Suprapubic skin (tissue), 4 donors: ENCODE measurements at regions not wholly inside any gene's neighbourhood (a gene's known extent, or its start where the extent isn't known, plus 50 kb on each side); places are given as distances from the start of the nearest gene placed in this dataset.

ENCODE experiments used
- POLR2A ChIP-seq, 2 donors: fragments of 450-650 bp; IDR thresholded peaks; one replicate each; pipeline ENCODE4 v1.6.1; 2017; ENCODE audit warnings: antibody characterized with exemption in 2 of 2, mild to moderate bottlenecking in 2 of 2, moderate library complexity in 2 of 2
- POLR2AphosphoS5 ChIP-seq, 3 donors: sonication (generic); formaldehyde crosslinking; IDR thresholded peaks; one replicate each; pipeline ENCODE4 v1.6.1; 2017; ENCODE audit warnings: antibody characterized with exemption in 3 of 3
- TF ChIP-seq, protein P1 (sequence below), 2 donors: fragments of 200-600 bp in 1 of 2; fragments of 450-650 bp in 1 of 2; sonication (generic) in 1 of 2; IDR thresholded peaks; one replicate each; pipeline ENCODE4 v1.5.1; 2016 to 2019; ENCODE audit warnings: antibody characterized with exemption in 2 of 2, mild to moderate bottlenecking in 1 of 2, moderate library complexity in 1 of 2

DNA sequence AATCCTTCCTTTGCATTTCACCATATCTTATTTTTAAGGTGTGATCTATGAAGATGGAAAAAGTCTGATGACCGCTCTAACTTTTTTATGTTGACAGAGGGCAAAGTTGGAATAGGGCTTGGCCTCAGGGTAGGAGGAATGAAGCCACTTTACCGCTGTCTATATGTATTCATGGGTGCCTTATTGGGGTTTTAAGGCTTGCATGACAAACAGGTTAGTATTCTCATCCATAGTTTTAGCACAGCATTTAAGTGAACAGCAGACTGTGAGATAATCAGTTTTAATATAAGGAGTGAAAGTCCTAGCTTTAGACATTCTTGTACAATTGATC is 81.7 kb upstream of the BMP2K start:
- TF ChIP-seq, protein P1, sequence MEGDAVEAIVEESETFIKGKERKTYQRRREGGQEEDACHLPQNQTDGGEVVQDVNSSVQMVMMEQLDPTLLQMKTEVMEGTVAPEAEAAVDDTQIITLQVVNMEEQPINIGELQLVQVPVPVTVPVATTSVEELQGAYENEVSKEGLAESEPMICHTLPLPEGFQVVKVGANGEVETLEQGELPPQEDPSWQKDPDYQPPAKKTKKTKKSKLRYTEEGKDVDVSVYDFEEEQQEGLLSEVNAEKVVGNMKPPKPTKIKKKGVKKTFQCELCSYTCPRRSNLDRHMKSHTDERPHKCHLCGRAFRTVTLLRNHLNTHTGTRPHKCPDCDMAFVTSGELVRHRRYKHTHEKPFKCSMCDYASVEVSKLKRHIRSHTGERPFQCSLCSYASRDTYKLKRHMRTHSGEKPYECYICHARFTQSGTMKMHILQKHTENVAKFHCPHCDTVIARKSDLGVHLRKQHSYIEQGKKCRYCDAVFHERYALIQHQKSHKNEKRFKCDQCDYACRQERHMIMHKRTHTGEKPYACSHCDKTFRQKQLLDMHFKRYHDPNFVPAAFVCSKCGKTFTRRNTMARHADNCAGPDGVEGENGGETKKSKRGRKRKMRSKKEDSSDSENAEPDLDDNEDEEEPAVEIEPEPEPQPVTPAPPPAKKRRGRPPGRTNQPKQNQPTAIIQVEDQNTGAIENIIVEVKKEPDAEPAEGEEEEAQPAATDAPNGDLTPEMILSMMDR (IDR thresholded peaks at IDR 0.05), result no peak
- TF ChIP-seq POLR2AphosphoS5 (IDR thresholded peaks at IDR 0.05) (no peak), POLR2A (IDR thresholded peaks at IDR 0.05) (no peak)
